ENCODE measurements at regions not wholly inside any gene's neighbourhood (a gene's known extent, or its start where the extent isn't known, plus 50 kb on each side); places are given as distances from the start of the nearest gene placed in this dataset.

- H3K27ac ChIP-seq (ENCODE audit: low read depth, low read length): no peak overlapping the region
- no peaks in the 10 kb centered on the region for H3K4me1 ChIP-seq (ENCODE audit: control insufficient read depth, insufficient read depth, low read length)
- H3K4me3 ChIP-seq (ENCODE audit: low read depth, low read length): no peak overlapping the region
- H3K9ac ChIP-seq (ENCODE audit: low read depth, low read length): no peak overlapping the region
- H3K9me3 ChIP-seq (ENCODE audit: control insufficient read depth, insufficient read depth, low read length): no peaks in the 10 kb centered on the region
- H3K27me3 ChIP-seq (ENCODE audit: control insufficient read depth, insufficient read depth, low read length): no peaks in the 10 kb centered on the region
- no peaks in the 10 kb centered on the region for H3K36me3 ChIP-seq (ENCODE audit: control insufficient read depth, insufficient read depth, low read length)
Measured at GRCh38 chr12:97921979-97922722, 459.5 kb downstream of the RMST start.

DNA sequence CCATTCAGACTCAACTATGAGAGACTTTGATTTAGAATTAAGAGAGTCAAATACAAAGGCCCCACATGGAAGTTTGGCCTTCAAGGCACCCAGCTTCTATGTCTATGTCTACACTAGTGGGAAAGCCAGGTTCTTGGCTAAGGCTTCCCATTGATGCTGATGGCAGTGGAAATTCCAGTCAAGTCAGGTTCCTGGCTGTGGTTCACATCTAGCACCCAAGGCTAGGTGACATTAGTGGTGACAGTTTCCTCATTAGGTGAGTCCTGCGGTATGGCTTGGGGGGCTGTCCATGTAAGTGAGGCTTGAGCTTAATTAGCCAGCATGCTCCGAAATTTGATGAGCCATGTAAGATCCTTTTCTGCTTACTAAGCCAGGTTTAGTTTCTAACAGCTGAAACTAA is 460.9 kb downstream of the RMST start:
- Histone ChIP-seq H3K4me3 (ENCODE audit: low read depth, low read length) (no peak overlapping the region), H3K27ac (ENCODE audit: low read depth, low read length) (no peak overlapping the region), H3K9ac (ENCODE audit: low read depth, low read length) (no peak overlapping the region), H3K36me3 (ENCODE audit: control insufficient read depth, insufficient read depth, low read length) (no peaks in the 10 kb centered on the region), H3K27me3 (ENCODE audit: control insufficient read depth, insufficient read depth, low read length) (no peaks in the 10 kb centered on the region), H3K4me1 (ENCODE audit: control insufficient read depth, insufficient read depth, low read length) (no peaks in the 10 kb centered on the region), H3K9me3 (ENCODE audit: control insufficient read depth, insufficient read depth, low read length) (no peaks in the 10 kb centered on the region)

- H3K36me3 ChIP-seq (ENCODE audit: control insufficient read depth, insufficient read depth, low read length): no peaks in the 10 kb centered on the region
- no peaks in the 10 kb centered on the region for H3K9me3 ChIP-seq (ENCODE audit: control insufficient read depth, insufficient read depth, low read length)
- H3K4me1 ChIP-seq (ENCODE audit: control insufficient read depth, insufficient read depth, low read length): no peaks in the 10 kb centered on the region
- no peaks in the 10 kb centered on the region for H3K27me3 ChIP-seq (ENCODE audit: control insufficient read depth, insufficient read depth, low read length)
- no peak overlapping the region for H3K27ac ChIP-seq (ENCODE audit: low read depth, low read length)
- H3K4me3 ChIP-seq (ENCODE audit: low read depth, low read length): no peak overlapping the region
- no peak overlapping the region for H3K9ac ChIP-seq (ENCODE audit: low read depth, low read length)
Measured at GRCh38 chr12:97924122-97924521, 461.5 kb downstream of the RMST start.

DNA sequence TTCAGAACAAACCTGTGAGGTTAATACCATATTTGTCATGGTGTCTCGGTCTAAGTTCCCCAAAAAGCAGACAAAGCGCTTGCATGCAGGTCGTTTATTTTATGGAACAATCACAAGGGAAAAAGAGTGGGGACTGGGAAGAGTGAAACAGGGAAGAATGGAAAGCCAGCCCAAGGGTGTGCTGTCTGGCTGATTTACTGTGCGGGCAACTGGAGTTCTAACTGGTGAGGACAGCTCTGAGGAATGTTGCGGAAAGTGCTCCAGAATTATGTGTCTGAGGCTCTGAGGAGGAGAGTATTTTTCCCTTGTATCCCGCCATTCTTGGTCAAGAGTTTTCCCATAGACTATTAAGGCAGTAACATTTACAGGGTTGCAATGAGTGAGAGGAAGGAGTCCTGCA is 465.4 kb downstream of the RMST start:
- H3K4me1 ChIP-seq (ENCODE audit: control insufficient read depth, insufficient read depth, low read length): no peaks in the 10 kb centered on the region
- no peaks in the 10 kb centered on the region for H3K27me3 ChIP-seq (ENCODE audit: control insufficient read depth, insufficient read depth, low read length)
- H3K4me3 ChIP-seq (ENCODE audit: low read depth, low read length): no peak overlapping the region
- H3K27ac ChIP-seq (ENCODE audit: low read depth, low read length): no peak overlapping the region
- H3K9me3 ChIP-seq (ENCODE audit: control insufficient read depth, insufficient read depth, low read length): no peaks in the 10 kb centered on the region
- no peaks in the 10 kb centered on the region for H3K36me3 ChIP-seq (ENCODE audit: control insufficient read depth, insufficient read depth, low read length)
- no peak overlapping the region for H3K9ac ChIP-seq (ENCODE audit: low read depth, low read length)

DNA sequence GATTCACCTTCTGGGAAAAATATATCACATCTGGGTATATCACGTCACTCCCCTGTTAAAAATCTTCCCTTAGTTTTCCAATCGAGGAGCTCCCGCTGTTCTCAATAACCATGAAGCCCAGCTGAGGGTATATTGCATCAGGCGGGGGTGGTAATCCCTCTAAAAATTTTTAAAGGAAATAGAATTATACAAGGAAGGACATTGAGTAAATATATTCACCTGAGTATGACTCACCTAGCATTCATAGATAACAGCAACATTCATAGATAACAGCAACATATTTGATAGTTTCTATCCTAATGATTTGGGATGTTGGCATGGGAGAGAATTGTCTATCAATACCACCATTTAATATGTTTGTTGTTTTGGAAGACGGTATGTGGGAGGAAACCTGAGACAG is 473.6 kb downstream of the RMST start:
- peaks cover 4% of the 10 kb centered on the region; the same call in 1 of the 2 replicates for H3K4me1 ChIP-seq (ENCODE audit: control insufficient read depth, insufficient read depth, low read length)
- H3K27me3 ChIP-seq (ENCODE audit: control insufficient read depth, insufficient read depth, low read length): no peaks in the 10 kb centered on the region
- no peaks in the 10 kb centered on the region for H3K36me3 ChIP-seq (ENCODE audit: control insufficient read depth, insufficient read depth, low read length)
- H3K4me3 ChIP-seq (ENCODE audit: low read depth, low read length): no peak overlapping the region
- no peaks in the 10 kb centered on the region for H3K9me3 ChIP-seq (ENCODE audit: control insufficient read depth, insufficient read depth, low read length)
- no peak overlapping the region for H3K27ac ChIP-seq (ENCODE audit: low read depth, low read length)
- H3K9ac ChIP-seq (ENCODE audit: low read depth, low read length): no peak overlapping the region

DNA sequence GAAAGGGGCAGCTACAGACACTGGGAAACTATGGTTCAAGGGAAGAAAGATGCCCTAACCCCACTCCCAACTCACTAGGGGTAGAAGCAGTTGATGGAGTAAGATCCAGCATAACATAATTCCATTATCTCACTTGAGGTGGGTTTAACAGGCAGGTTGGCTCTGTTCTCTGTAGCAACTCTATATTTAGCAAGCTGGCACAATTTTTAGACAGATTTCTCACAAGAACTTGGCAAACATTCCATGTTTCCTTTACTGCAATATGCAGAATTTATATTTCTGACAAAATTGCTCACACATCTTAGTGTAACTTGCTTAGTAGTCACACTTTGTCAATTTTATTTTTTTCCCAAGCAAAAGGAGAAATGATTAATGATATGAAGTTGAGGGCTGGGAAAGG is 475.4 kb downstream of the RMST start:
- Histone ChIP-seq H3K9me3 (ENCODE audit: control insufficient read depth, insufficient read depth, low read length) (no peaks in the 10 kb centered on the region; the same call in 1 of the 2 replicates), H3K27ac (ENCODE audit: low read depth, low read length) (no peak overlapping the region), H3K27me3 (ENCODE audit: control insufficient read depth, insufficient read depth, low read length) (no peaks in the 10 kb centered on the region), H3K4me1 (ENCODE audit: control insufficient read depth, insufficient read depth, low read length) (peaks cover 4% of the 10 kb centered on the region; the same call in 1 of the 2 replicates), H3K36me3 (ENCODE audit: control insufficient read depth, insufficient read depth, low read length) (no peaks in the 10 kb centered on the region), H3K4me3 (ENCODE audit: low read depth, low read length) (no peak overlapping the region), H3K9ac (ENCODE audit: low read depth, low read length) (no peak overlapping the region)

GRCh38 chr12:97939156-97939555 is 476.6 kb downstream of the RMST start:
- Histone ChIP-seq H3K27me3 (ENCODE audit: control insufficient read depth, insufficient read depth, low read length) (no peaks in the 10 kb centered on the region), H3K9me3 (ENCODE audit: control insufficient read depth, insufficient read depth, low read length) (no peaks in the 10 kb centered on the region; the same call in 1 of the 2 replicates), H3K36me3 (ENCODE audit: control insufficient read depth, insufficient read depth, low read length) (no peaks in the 10 kb centered on the region), H3K4me3 (ENCODE audit: low read depth, low read length) (no peak overlapping the region), H3K4me1 (ENCODE audit: control insufficient read depth, insufficient read depth, low read length) (peaks cover 4% of the 10 kb centered on the region; the same call in 1 of the 2 replicates), H3K9ac (ENCODE audit: low read depth, low read length) (no peak overlapping the region), H3K27ac (ENCODE audit: low read depth, low read length) (no peak overlapping the region)

DNA sequence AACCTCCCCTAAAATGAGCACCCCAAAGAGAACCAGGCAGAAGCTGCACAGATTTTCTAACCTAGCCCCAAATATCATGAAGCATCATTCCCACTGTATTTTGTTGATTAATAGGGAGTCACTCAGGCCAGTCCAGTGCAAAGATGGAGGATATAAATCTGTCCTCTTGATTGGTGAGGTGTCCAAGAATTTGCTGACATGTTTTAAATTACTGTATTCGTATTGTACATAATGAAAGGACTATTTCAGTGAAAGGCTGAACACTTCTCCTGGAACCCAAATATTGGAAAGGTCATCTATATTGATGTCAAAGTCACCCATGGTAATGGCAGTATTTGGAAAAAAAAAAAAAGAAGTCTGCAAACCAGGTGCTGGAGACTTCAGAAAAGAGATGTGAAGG is 477.5 kb downstream of the RMST start:
- H3K9ac ChIP-seq (ENCODE audit: low read depth, low read length): no peak overlapping the region
- peaks cover 4% of the 10 kb centered on the region; the same call in 1 of the 2 replicates for H3K4me1 ChIP-seq (ENCODE audit: control insufficient read depth, insufficient read depth, low read length)
- no peaks in the 10 kb centered on the region for H3K27me3 ChIP-seq (ENCODE audit: control insufficient read depth, insufficient read depth, low read length)
- no peak overlapping the region for H3K27ac ChIP-seq (ENCODE audit: low read depth, low read length)
- H3K4me3 ChIP-seq (ENCODE audit: low read depth, low read length): no peak overlapping the region
- H3K36me3 ChIP-seq (ENCODE audit: control insufficient read depth, insufficient read depth, low read length): no peaks in the 10 kb centered on the region
- H3K9me3 ChIP-seq (ENCODE audit: control insufficient read depth, insufficient read depth, low read length): no peaks in the 10 kb centered on the region; the same call in 1 of the 2 replicates

- Histone ChIP-seq H3K9ac (ENCODE audit: low read depth, low read length) (no peak overlapping the region), H3K4me3 (ENCODE audit: low read depth, low read length) (no peak overlapping the region), H3K9me3 (ENCODE audit: control insufficient read depth, insufficient read depth, low read length) (no peaks in the 10 kb centered on the region; the same call in 1 of the 2 replicates), H3K27me3 (ENCODE audit: control insufficient read depth, insufficient read depth, low read length) (no peaks in the 10 kb centered on the region), H3K27ac (ENCODE audit: low read depth, low read length) (peak overlapping the region; percentile 43), H3K36me3 (ENCODE audit: control insufficient read depth, insufficient read depth, low read length) (no peaks in the 10 kb centered on the region), H3K4me1 (ENCODE audit: control insufficient read depth, insufficient read depth, low read length) (peaks cover 4% of the 10 kb centered on the region; the same call in 1 of the 2 replicates)
Measured at GRCh38 chr12:97940629-97941028, 478.0 kb downstream of the RMST start.

GRCh38 chr12:97941686-97942354 is 479.2 kb downstream of the RMST start:
- no peak overlapping the region for H3K4me3 ChIP-seq (ENCODE audit: low read depth, low read length)
- H3K9ac ChIP-seq (ENCODE audit: low read depth, low read length): no peak overlapping the region
- H3K9me3 ChIP-seq (ENCODE audit: control insufficient read depth, insufficient read depth, low read length): no peaks in the 10 kb centered on the region; the same call in 1 of the 2 replicates
- no peaks in the 10 kb centered on the region for H3K27me3 ChIP-seq (ENCODE audit: control insufficient read depth, insufficient read depth, low read length)
- peaks cover 4% of the 10 kb centered on the region; the same call in 1 of the 2 replicates for H3K4me1 ChIP-seq (ENCODE audit: control insufficient read depth, insufficient read depth, low read length)
- no peaks in the 10 kb centered on the region for H3K36me3 ChIP-seq (ENCODE audit: control insufficient read depth, insufficient read depth, low read length)
- no peak overlapping the region for H3K27ac ChIP-seq (ENCODE audit: low read depth, low read length)

GRCh38 chr12:97943359-97943758 is 480.8 kb downstream of the RMST start:
- Histone ChIP-seq H3K9ac (ENCODE audit: low read depth, low read length) (no peak overlapping the region), H3K4me3 (ENCODE audit: low read depth, low read length) (no peak overlapping the region), H3K27me3 (ENCODE audit: control insufficient read depth, insufficient read depth, low read length) (no peaks in the 10 kb centered on the region), H3K9me3 (ENCODE audit: control insufficient read depth, insufficient read depth, low read length) (peaks cover 7% of the 10 kb centered on the region), H3K27ac (ENCODE audit: low read depth, low read length) (no peak overlapping the region), H3K36me3 (ENCODE audit: control insufficient read depth, insufficient read depth, low read length) (no peaks in the 10 kb centered on the region), H3K4me1 (ENCODE audit: control insufficient read depth, insufficient read depth, low read length) (peaks cover 4% of the 10 kb centered on the region; the same call in 1 of the 2 replicates)

Data from HUES48 (cell line).